GM12891 (cell line): ENCODE measurements at regions not wholly inside any gene's neighbourhood (a gene's known extent, or its start where the extent isn't known, plus 50 kb on each side); places are given as distances from the start of the nearest gene placed in this dataset.

ENCODE experiments used
- DNase-seq: peaks from one replicate; pipeline ENCODE4 v3.0.0; 2011; ENCODE audit warnings: low spot score; ENCODE audit not compliant: insufficient read length
- FAIRE-seq: peaks from 2 replicates; lab custom pipeline; 2011; peaks lifted over from hg19 to GRCh38; lab: Jason Lieb, UNC
- PAX5 ChIP-seq: IDR thresholded peaks from 2 replicates; pipeline ENCODE4 v1.6.1; 2011; ENCODE audit warnings: low read length, moderate library complexity, mild to moderate bottlenecking; ENCODE audit not compliant: insufficient read depth, severe bottlenecking
- POLR2A ChIP-seq: IDR thresholded peaks from 2 replicates; pipeline ENCODE4 v1.6.1; 2011; ENCODE audit warnings: low read depth, low read length, control low read depth
- POLR2AphosphoS5 ChIP-seq: IDR thresholded peaks from 2 replicates; pipeline ENCODE4 v1.6.1; 2011; ENCODE audit warnings: low read depth, low read length, control low read depth
- POU2F2 ChIP-seq: IDR thresholded peaks from 2 replicates; pipeline ENCODE4 v1.6.1; 2011; ENCODE audit warnings: low read depth, mild to moderate bottlenecking, control low read depth, low read length, moderate library complexity
- SPI1 ChIP-seq: IDR thresholded peaks from 2 replicates; pipeline ENCODE4 v1.6.1; 2011; ENCODE audit warnings: low read depth, low read length, control low read depth
- TAF1 ChIP-seq: IDR thresholded peaks from 2 replicates; pipeline ENCODE4 v1.6.1; 2011; ENCODE audit warnings: low read depth, low read length, control low read depth

DNA sequence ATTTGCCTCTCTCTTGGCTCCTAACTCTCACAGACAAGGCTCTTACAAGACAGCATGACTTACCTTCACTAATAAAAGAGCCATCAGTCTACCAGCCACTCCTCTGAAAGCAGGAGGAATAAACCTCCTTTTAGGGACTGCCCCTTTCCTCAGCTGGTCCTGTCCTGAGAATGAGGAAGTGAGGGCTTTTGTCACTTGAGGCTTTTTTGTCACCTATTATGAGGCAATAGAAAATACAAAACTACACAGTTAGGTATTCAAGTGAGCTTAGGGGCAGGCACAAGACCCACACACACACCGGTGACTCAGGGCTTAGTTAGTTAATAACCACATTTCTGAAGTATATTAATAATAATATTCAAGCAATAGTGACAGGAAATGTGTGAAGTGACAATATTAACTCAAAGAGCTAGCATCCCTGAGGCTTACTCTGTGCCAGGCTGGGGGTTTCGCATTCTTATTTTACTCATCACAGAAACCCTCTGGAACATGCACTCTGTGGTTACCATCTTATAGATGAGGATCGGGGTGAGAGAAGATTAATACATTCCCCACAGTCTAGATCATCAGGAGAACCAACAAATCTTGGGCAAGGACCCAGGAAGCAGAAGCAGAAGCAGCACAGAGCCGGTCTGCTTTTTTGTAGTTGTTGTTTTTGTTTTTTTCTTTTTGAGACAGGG, 379.9 kb downstream of the LIG4 start:
- no peak for FAIRE-seq
- DNase-seq, result no peak
- TF ChIP-seq SPI1, result peak; percentile 81
- no peak for TF ChIP-seq POLR2A
- TF ChIP-seq PAX5, result no peak
- TF ChIP-seq TAF1, result no peak

DNA sequence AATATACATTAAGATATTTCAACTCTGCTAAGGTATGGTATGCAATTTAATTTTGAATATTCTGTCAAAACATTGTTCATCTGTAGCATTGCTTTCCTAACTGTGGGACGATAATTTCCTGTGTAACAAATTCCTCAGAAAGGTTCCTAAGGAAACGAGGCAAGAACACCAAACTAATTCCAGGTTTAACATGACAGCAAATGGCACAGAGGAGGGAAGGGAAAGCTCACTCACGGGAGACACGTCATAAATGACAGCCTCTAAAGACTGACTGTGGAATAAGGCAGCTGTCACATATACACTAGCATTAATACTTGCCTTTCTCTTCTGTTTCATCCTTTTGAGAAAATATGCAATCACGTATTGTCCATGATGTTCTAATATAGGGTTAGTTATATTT, 380.6 kb downstream of the LIG4 start:
- FAIRE-seq, result no peak
- DNase-seq, result no peak
- TF ChIP-seq TAF1 (no peak), POLR2A (no peak), POLR2AphosphoS5 (no peak), PAX5 (no peak), POU2F2 (no peak)

DNA sequence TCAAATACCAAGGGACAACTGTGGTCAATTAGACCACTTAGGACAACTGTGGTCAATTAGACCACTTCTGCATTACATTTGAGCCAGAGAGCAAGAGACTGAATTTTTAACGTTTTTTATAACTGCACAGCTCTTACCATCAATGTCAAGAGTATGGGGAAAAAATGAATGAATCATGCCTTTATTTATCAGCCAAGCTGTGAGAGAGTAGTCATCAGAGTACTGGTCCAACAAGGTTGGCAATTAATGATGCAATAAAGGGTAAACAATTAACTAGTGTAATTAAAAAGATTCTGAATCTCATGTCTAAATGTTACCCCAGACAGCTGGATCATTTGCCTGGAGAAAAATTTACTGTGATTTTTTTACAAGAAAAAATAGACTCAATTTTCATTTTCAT, 381.1 kb downstream of the LIG4 start:
- FAIRE-seq (no peak), DNase-seq (no peak)
- TF ChIP-seq TAF1, result no peak
- no peak for TF ChIP-seq POLR2AphosphoS5

- DNase-seq, result no peak
- no peak for FAIRE-seq
- TF ChIP-seq POLR2A (no peak), PAX5 (no peak), POLR2AphosphoS5 (no peak), TAF1 (no peak), POU2F2 (no peak), SPI1 (no peak)
These were observed 382.7 kb downstream of the LIG4 start for GRCh38 chr13:107832500-107833100.

DNA sequence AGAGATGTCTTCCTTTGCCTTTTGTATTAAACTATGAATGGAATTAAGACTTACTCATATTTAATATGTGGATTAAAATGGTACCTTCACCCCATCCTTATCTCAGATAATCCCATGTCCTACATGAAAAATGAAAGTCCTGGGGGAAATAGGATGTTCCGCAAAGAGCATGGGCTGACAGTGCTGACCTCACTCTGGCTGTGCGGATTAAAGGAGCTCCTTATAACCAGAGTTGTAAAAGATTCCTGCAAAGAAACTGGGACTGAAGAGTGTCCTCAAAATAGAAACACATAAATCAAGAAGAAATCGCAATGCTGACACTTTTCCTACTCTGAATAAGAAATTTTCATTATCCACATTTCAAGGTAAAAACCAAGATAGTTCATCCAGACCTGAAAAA, 384.5 kb downstream of the LIG4 start:
- FAIRE-seq, result no peak
- no peak for DNase-seq
- TF ChIP-seq POLR2A (no peak), POU2F2 (no peak), POLR2AphosphoS5 (no peak)

- no peak for TF ChIP-seq POLR2AphosphoS5
- no peak for TF ChIP-seq PAX5
- no peak for TF ChIP-seq POLR2A
- DNase-seq, result no peak
- FAIRE-seq, result no peak
These were observed 387.3 kb downstream of the LIG4 start for GRCh38 chr13:107827840-107828549.

DNA sequence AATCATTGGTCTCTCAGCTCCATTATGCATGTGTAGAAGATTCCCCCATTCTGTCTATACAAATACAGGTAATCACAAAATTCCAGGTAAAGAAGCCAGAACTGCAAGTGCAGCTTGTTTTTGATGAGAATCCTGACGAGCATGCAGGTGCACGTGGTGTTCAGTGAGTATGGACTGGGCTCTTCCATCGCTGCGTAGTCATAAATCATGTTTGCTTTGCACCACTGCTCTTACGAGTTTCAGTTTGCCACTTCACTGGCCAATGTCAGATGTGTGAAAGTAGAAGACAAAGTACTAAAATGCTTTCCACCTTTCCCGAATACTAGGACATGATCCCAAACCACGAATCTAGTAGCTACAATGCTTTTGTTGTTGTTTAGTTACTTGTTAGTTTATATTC, 390.7 kb downstream of the LIG4 start:
- TF ChIP-seq PAX5 (no peak), SPI1 (no peak), POLR2AphosphoS5 (no peak), POLR2A (no peak), TAF1 (no peak), POU2F2 (no peak)
- DNase-seq, result no peak
- FAIRE-seq, result no peak

GRCh38 chr13:107822006-107822405, 393.3 kb downstream of the LIG4 start:
- TF ChIP-seq SPI1 (no peak), TAF1 (no peak), POLR2AphosphoS5 (no peak), POU2F2 (no peak), PAX5 (no peak), POLR2A (no peak)
- DNase-seq (no peak), FAIRE-seq (no peak)

GRCh38 chr13:107821492-107821891, 393.8 kb downstream of the LIG4 start:
- no peak for FAIRE-seq
- TF ChIP-seq POLR2A (no peak), PAX5 (no peak), SPI1 (no peak), TAF1 (no peak), POU2F2 (no peak), POLR2AphosphoS5 (no peak)
- DNase-seq, result no peak

DNA sequence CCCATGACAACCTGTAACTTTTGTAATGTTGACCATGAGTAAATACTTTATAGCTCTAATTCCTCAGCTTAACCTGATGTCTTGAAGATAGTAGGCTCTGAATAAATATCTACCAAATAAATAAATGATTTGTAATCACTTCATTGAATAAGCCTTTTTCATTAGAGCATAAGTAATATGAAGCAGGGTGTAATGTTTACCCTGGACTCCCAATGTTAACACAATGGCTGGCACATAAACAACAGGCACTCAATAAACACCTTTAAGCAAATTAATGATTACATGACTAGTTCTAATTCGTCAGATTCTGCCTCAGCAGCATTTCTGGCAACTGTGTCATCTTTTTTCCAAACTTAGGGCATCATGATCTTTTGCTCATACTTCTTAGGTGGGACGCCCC, 396.3 kb downstream of the LIG4 start:
- TF ChIP-seq PAX5 (no peak), TAF1 (no peak), POLR2A (no peak), POLR2AphosphoS5 (no peak), SPI1 (no peak), POU2F2 (no peak)
- FAIRE-seq, result no peak
- no peak for DNase-seq
